Uterus (tissue), 3 donors: ENCODE measurements at regions not wholly inside any gene's neighbourhood (a gene's known extent, or its start where the extent isn't known, plus 50 kb on each side); places are given as distances from the start of the nearest gene placed in this dataset.

ENCODE experiments used
- DNase-seq, 2 donors: peaks; one replicate each; pipeline ENCODE4 v3.0.0-alpha.2; 2019 to 2020
- H3K27ac ChIP-seq, 2 donors: fragments of 200-600 bp; sonication (generic); 1 replicate in 1 of 2; 2 replicates in 1 of 2; pipeline ENCODE4 v1.5.1; 2016 to 2018
- H3K27me3 ChIP-seq, 2 donors: fragments of 200-600 bp; sonication (generic); one replicate each; pipeline ENCODE4 v1.5.1; 2018 to 2019; ENCODE audit warnings: control low read depth in 1 of 2
- H3K36me3 ChIP-seq, 2 donors: fragments of 200-600 bp; sonication (generic); one replicate each; pipeline ENCODE4 v1.5.1; 2019; ENCODE audit warnings: control low read depth in 1 of 2
- H3K4me1 ChIP-seq, 2 donors: fragments of 200-600 bp; sonication (generic); one replicate each; pipeline ENCODE4 v1.5.1; 2018 to 2019; ENCODE audit warnings: control low read depth in 1 of 2
- H3K4me3 ChIP-seq, 2 donors: fragments of 200-600 bp; sonication (generic); 1 replicate in 1 of 2; 2 replicates in 1 of 2; pipeline ENCODE4 v1.5.1; 2018 to 2019; ENCODE audit warnings: mild to moderate bottlenecking in 1 of 2
- H3K9me3 ChIP-seq, 2 donors: fragments of 200-600 bp; sonication (generic); one replicate each; pipeline ENCODE4 v1.5.1; 2019; ENCODE audit warnings: control low read depth in 1 of 2
- CTCF ChIP-seq, 4 experiments: fragments of 200-600 bp in 2 of 4; fragments of 450-650 bp in 2 of 4; sonication (generic) in 2 of 4; IDR thresholded peaks; one replicate each; pipeline ENCODE4 v1.5.1; 2016 to 2019; ENCODE audit warnings: antibody characterized with exemption in 4 of 4, mild to moderate bottlenecking in 2 of 4, moderate library complexity in 1 of 4
- POLR2A ChIP-seq, 2 donors: fragments of 450-650 bp; IDR thresholded peaks; one replicate each; pipeline ENCODE4 v1.6.1; 2016; ENCODE audit warnings: antibody characterized with exemption in 2 of 2, mild to moderate bottlenecking in 1 of 2, moderate library complexity in 1 of 2
- intact Hi-C: fragments of 100-400 bp; cut with DNase I; formaldehyde crosslinking; loops from one replicate; pipeline ENCODE4 v1.15.1; 2023; ENCODE audit warnings: low total_unique reads
- donor health status: DM: yes; HTN: yes; CAD: no.

GRCh38 chr17:33986566-33986965, 268.5 kb upstream of the CCL2 start:
- no peak for DNase-seq
- Histone ChIP-seq H3K4me1 (no peaks in the 10 kb centered on the region), H3K36me3 (no peaks in the 10 kb centered on the region), H3K9me3 (no peaks in the 10 kb centered on the region), H3K4me3 (no peak overlapping the region), H3K27me3 (no peaks in the 10 kb centered on the region), H3K27ac (no peak overlapping the region)
- TF ChIP-seq POLR2A (IDR thresholded peaks at IDR 0.05), result no peak
- no peak for TF ChIP-seq CTCF (IDR thresholded peaks at IDR 0.05)
- intact Hi-C loops, result no loop called here

- Histone ChIP-seq H3K9me3 (no peaks in the 10 kb centered on the region), H3K27ac (no peak overlapping the region), H3K4me1 (no peaks in the 10 kb centered on the region), H3K4me3 (no peak overlapping the region), H3K36me3 (no peaks in the 10 kb centered on the region), H3K27me3 (no peaks in the 10 kb centered on the region)
- no peak for TF ChIP-seq CTCF (IDR thresholded peaks at IDR 0.05)
- no peak for TF ChIP-seq POLR2A (IDR thresholded peaks at IDR 0.05)
- no peak for DNase-seq
- intact Hi-C loops, result no loop called here
Measured at GRCh38 chr17:33987162-33987561, 267.9 kb upstream of the CCL2 start.

- no peaks in the 10 kb centered on the region for H3K4me1 ChIP-seq
- H3K9me3 ChIP-seq, result no peaks in the 10 kb centered on the region
- H3K36me3 ChIP-seq, result no peaks in the 10 kb centered on the region
- DNase-seq, result no peak
- no peak overlapping the region for H3K4me3 ChIP-seq
- intact Hi-C loops, result no loop called here
- no peaks in the 10 kb centered on the region for H3K27me3 ChIP-seq
- no peak overlapping the region for H3K27ac ChIP-seq
- TF ChIP-seq CTCF (IDR thresholded peaks at IDR 0.05) (no peak), POLR2A (IDR thresholded peaks at IDR 0.05) (no peak)
Measured at GRCh38 chr17:33989361-33990148, 265.5 kb upstream of the CCL2 start.

- Histone ChIP-seq H3K36me3 (no peaks in the 10 kb centered on the region), H3K27me3 (no peaks in the 10 kb centered on the region), H3K4me3 (no peak overlapping the region), H3K27ac (no peak overlapping the region), H3K9me3 (no peaks in the 10 kb centered on the region), H3K4me1 (no peaks in the 10 kb centered on the region)
- intact Hi-C loops, result no loop called here
- DNase-seq, result no peak
- TF ChIP-seq POLR2A (IDR thresholded peaks at IDR 0.05) (no peak), CTCF (IDR thresholded peaks at IDR 0.05) (no peak)
Measured at GRCh38 chr17:33990943-33991706, 264.0 kb upstream of the CCL2 start.

GRCh38 chr17:33992113-33992512, 263.0 kb upstream of the CCL2 start:
- no peak for DNase-seq
- no peak overlapping the region for H3K4me3 ChIP-seq
- no peaks in the 10 kb centered on the region for H3K9me3 ChIP-seq
- no peaks in the 10 kb centered on the region for H3K4me1 ChIP-seq
- intact Hi-C loops, result no loop called here
- no peaks in the 10 kb centered on the region for H3K27me3 ChIP-seq
- no peaks in the 10 kb centered on the region for H3K36me3 ChIP-seq
- H3K27ac ChIP-seq, result no peak overlapping the region
- TF ChIP-seq POLR2A (IDR thresholded peaks at IDR 0.05) (no peak), CTCF (IDR thresholded peaks at IDR 0.05) (no peak)
